ENCODE measurements at regions not wholly inside any gene's neighbourhood (a gene's known extent, or its start where the extent isn't known, plus 50 kb on each side); places are given as distances from the start of the nearest gene placed in this dataset.

DNA sequence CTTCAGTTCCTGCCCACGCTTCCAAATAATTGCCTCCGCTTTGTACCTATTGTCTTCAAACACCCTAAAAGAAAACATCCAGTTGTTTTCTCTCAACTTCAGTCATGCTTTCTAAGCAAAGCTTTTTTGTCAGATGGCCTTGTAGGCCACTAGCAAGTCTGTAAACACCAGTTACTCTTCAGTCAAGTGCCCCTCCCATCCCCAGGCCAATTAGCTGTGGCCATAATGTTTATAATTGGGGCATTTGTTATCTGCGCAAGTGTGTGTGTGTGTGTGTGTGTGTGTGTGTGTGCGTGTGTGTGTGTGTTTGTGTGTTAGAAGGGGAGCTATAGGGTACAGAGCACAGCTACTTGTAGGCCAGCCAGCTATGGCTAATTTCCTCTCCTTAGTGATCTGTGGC, 272.4 kb upstream of the MARCKS start (continued):
- TF ChIP-seq EZH2 (IDR thresholded peaks at IDR 0.05; ENCODE audit: low read depth, unreplicated experiment) (no peak), EZH2phosphoT487 (IDR thresholded peaks at IDR 0.05; ENCODE audit: unreplicated experiment) (no peak)

DNA sequence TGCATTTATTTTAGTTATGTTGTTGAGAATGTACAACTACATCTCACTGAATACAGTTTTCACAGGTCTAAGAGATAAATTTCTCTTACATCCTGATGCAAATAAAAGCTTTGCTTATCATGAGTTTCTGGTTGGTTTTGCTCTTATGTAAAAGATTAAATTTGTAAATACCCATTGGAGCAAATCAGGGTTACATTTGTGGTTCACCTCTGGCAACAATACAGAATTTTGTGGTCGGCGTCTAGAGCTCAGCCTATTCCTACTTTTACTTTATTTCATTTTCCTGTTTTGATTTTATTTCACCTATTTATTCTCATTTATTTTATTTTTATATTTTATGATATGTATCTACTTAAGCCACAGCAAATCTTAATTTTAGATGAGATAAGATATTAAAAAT, 271.9 kb upstream of the MARCKS start:
- H3K4me3 ChIP-seq: no peak overlapping the region
- DNase-seq (ENCODE audit: low spot score): no peak
- peaks cover 9% of the 10 kb centered on the region for H3K9me2 ChIP-seq (ENCODE audit: insufficient read depth)
- H2AFZ ChIP-seq: no peak overlapping the region
- no peak overlapping the region for H3K27ac Mint-ChIP-seq
- no peak overlapping the region for H3K4me2 ChIP-seq
- no peaks in the 10 kb centered on the region for H3K36me3 ChIP-seq (ENCODE audit: insufficient read depth)
- no peaks in the 10 kb centered on the region for H3K27me3 ChIP-seq (ENCODE audit: insufficient read depth)
- H3K4me3 Mint-ChIP-seq: no peak overlapping the region
- H3K4me1 Mint-ChIP-seq: peaks cover 37% of the 10 kb centered on the region
- no peaks in the 10 kb centered on the region for H3K27me3 Mint-ChIP-seq (ENCODE audit: insufficient read depth, low read depth, poor library complexity)
- H3K4me1 ChIP-seq (ENCODE audit: insufficient read depth): peaks cover 23% of the 10 kb centered on the region
- H3F3A ChIP-seq (replicated peaks; ENCODE audit: low read depth): no peaks in the 10 kb centered on the region
- H4K20me1 ChIP-seq (replicated peaks; ENCODE audit: insufficient read depth): no peaks in the 10 kb centered on the region
- no peak overlapping the region for H3K27ac ChIP-seq (ENCODE audit: low read depth)
- no peak for TF ChIP-seq CREB1 (CRISPR knock-in tag; IDR thresholded peaks at IDR 0.05; ENCODE audit: low read depth)
- TF ChIP-seq, protein P1, sequence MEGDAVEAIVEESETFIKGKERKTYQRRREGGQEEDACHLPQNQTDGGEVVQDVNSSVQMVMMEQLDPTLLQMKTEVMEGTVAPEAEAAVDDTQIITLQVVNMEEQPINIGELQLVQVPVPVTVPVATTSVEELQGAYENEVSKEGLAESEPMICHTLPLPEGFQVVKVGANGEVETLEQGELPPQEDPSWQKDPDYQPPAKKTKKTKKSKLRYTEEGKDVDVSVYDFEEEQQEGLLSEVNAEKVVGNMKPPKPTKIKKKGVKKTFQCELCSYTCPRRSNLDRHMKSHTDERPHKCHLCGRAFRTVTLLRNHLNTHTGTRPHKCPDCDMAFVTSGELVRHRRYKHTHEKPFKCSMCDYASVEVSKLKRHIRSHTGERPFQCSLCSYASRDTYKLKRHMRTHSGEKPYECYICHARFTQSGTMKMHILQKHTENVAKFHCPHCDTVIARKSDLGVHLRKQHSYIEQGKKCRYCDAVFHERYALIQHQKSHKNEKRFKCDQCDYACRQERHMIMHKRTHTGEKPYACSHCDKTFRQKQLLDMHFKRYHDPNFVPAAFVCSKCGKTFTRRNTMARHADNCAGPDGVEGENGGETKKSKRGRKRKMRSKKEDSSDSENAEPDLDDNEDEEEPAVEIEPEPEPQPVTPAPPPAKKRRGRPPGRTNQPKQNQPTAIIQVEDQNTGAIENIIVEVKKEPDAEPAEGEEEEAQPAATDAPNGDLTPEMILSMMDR (conservative IDR thresholded peaks at IDR 0.05; ENCODE audit: low read depth in 2 of 2): no peak
- no peak for TF ChIP-seq POLR2AphosphoS5 (IDR thresholded peaks at IDR 0.05; ENCODE audit: low read depth)
- TF ChIP-seq, protein P2, sequence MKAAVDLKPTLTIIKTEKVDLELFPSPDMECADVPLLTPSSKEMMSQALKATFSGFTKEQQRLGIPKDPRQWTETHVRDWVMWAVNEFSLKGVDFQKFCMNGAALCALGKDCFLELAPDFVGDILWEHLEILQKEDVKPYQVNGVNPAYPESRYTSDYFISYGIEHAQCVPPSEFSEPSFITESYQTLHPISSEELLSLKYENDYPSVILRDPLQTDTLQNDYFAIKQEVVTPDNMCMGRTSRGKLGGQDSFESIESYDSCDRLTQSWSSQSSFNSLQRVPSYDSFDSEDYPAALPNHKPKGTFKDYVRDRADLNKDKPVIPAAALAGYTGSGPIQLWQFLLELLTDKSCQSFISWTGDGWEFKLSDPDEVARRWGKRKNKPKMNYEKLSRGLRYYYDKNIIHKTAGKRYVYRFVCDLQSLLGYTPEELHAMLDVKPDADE (IDR thresholded peaks at IDR 0.05): no peak
- no peak for TF ChIP-seq NANOG (IDR thresholded peaks at IDR 0.05; ENCODE audit: borderline replicate concordance)
- TF ChIP-seq STAT1 (IDR thresholded peaks at IDR 0.05; ENCODE audit: unreplicated experiment): no peak
- TF ChIP-seq EZH2phosphoT487 (IDR thresholded peaks at IDR 0.05; ENCODE audit: unreplicated experiment): no peak
- no peak for TF ChIP-seq ZNF331 (CRISPR knock-in tag; IDR thresholded peaks at IDR 0.05; ENCODE audit: low read depth)
- no peak for TF ChIP-seq EZH2 (IDR thresholded peaks at IDR 0.05; ENCODE audit: low read depth, unreplicated experiment)
- no peaks in the 10 kb centered on the region for H3K79me2 ChIP-seq (replicated peaks; ENCODE audit: insufficient read depth)
- H3K36me3 Mint-ChIP-seq (ENCODE audit: low read depth): no peaks in the 10 kb centered on the region; the same call in 2 of the 3 replicates
- ATAC-seq: no peak
- H3K9me3 Mint-ChIP-seq: no peaks in the 10 kb centered on the region

GRCh38 chr6:113586413-113587077, 270.6 kb upstream of the MARCKS start:
- peak overlapping the region; percentile 62; the same call in 2 of the 3 replicates for H3K4me3 Mint-ChIP-seq
- H3K27me3 Mint-ChIP-seq (ENCODE audit: insufficient read depth, low read depth, poor library complexity): peaks cover 3% of the 10 kb centered on the region
- Histone ChIP-seq H3K4me3 (peak overlapping the region; percentile 17; the same call in 1 of the 2 replicates), H3F3A (replicated peaks; ENCODE audit: low read depth) (no peaks in the 10 kb centered on the region), H3K4me1 (ENCODE audit: insufficient read depth) (peaks cover 34% of the 10 kb centered on the region), H3K4me2 (peak overlapping the region; percentile 8), H3K79me2 (replicated peaks; ENCODE audit: insufficient read depth) (no peaks in the 10 kb centered on the region), H3K27ac (ENCODE audit: low read depth) (peak overlapping the region; percentile 61), H3K9me2 (ENCODE audit: insufficient read depth) (peaks cover 9% of the 10 kb centered on the region), H3K36me3 (ENCODE audit: insufficient read depth) (no peaks in the 10 kb centered on the region), H2AFZ (no peak overlapping the region), H4K20me1 (replicated peaks; ENCODE audit: insufficient read depth) (no peaks in the 10 kb centered on the region), H3K27me3 (ENCODE audit: insufficient read depth) (no peaks in the 10 kb centered on the region)
- H3K4me1 Mint-ChIP-seq: peaks cover 44% of the 10 kb centered on the region
- H3K36me3 Mint-ChIP-seq (ENCODE audit: low read depth): no peaks in the 10 kb centered on the region; the same call in 2 of the 3 replicates
- TF ChIP-seq ZNF331 (CRISPR knock-in tag; IDR thresholded peaks at IDR 0.05; ENCODE audit: low read depth) (no peak), STAT1 (IDR thresholded peaks at IDR 0.05; ENCODE audit: unreplicated experiment) (no peak)
- no peaks in the 10 kb centered on the region for H3K9me3 Mint-ChIP-seq
- DNase-seq (ENCODE audit: low spot score) (no peak), ATAC-seq (no peak; the same call in 2 of the 3 replicates)
- H3K27ac Mint-ChIP-seq: peak overlapping the region; percentile 95
